ENCODE measurements at regions not wholly inside any gene's neighbourhood (a gene's known extent, or its start where the extent isn't known, plus 50 kb on each side); places are given as distances from the start of the nearest gene placed in this dataset.

- TF ChIP-seq, protein P1, sequence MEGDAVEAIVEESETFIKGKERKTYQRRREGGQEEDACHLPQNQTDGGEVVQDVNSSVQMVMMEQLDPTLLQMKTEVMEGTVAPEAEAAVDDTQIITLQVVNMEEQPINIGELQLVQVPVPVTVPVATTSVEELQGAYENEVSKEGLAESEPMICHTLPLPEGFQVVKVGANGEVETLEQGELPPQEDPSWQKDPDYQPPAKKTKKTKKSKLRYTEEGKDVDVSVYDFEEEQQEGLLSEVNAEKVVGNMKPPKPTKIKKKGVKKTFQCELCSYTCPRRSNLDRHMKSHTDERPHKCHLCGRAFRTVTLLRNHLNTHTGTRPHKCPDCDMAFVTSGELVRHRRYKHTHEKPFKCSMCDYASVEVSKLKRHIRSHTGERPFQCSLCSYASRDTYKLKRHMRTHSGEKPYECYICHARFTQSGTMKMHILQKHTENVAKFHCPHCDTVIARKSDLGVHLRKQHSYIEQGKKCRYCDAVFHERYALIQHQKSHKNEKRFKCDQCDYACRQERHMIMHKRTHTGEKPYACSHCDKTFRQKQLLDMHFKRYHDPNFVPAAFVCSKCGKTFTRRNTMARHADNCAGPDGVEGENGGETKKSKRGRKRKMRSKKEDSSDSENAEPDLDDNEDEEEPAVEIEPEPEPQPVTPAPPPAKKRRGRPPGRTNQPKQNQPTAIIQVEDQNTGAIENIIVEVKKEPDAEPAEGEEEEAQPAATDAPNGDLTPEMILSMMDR (IDR thresholded peaks at IDR 0.05), result no peak
- TF ChIP-seq POLR2A (IDR thresholded peaks at IDR 0.05) (no peak), POLR2AphosphoS5 (IDR thresholded peaks at IDR 0.05) (no peak), EP300 (IDR thresholded peaks at IDR 0.05; ENCODE audit: low read depth) (no peak)
Observed at GRCh38 chr1:5559078-5559477, 433.1 kb downstream of the NPHP4 start.
